HG03108 (cell line): ENCODE measurements at regions not wholly inside any gene's neighbourhood (a gene's known extent, or its start where the extent isn't known, plus 50 kb on each side); places are given as distances from the start of the nearest gene placed in this dataset.

Experiments
- ATAC-seq: cut with Tn5 transposase; IDR thresholded peaks from one replicate; pipeline ENCODE4 v1.9.1; 2021; ENCODE audit warnings: moderate library complexity; ENCODE audit not compliant: unreplicated experiment

DNA sequence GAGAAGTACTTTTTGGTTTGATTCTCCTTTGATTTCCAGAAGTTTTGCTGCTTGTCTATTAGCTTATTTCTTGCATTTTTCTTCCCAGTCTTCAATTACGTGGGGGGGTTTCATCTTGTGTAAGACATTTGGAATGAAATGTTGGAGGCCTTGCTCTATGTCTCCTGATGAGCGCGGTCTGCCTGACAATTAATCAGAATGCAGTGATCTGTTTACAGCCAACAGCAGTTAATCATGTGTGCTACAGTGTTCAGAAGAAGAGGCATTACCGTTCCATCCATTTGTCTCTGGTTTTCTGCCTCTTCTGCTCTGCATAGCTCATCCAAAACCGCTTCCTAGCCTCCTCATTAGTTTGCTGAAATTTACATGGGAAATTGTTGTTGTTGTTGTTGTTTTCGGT lies 134.4 kb upstream of the ST6GAL2 start:
- ATAC-seq: no peak

DNA sequence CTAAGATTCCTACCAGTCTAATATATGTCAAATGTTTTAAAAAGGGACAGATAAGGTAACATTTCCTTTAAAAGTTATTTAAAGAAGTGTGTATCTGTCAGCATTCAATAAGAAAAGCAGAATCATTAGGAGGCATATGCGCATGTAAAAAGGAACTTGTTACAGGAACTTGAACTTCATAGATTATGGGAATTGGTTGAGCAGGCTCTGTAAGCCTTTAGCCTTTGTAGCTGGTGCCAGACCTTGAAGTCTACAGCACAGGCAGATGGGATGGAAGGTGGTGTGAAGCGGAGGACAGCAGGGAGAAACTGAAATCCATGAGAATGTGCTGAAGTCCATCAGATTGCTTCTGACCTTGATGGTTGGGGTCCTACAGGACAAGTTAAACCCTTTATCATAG lies 138.3 kb upstream of the ST6GAL2 start:
- ATAC-seq: no peak

DNA sequence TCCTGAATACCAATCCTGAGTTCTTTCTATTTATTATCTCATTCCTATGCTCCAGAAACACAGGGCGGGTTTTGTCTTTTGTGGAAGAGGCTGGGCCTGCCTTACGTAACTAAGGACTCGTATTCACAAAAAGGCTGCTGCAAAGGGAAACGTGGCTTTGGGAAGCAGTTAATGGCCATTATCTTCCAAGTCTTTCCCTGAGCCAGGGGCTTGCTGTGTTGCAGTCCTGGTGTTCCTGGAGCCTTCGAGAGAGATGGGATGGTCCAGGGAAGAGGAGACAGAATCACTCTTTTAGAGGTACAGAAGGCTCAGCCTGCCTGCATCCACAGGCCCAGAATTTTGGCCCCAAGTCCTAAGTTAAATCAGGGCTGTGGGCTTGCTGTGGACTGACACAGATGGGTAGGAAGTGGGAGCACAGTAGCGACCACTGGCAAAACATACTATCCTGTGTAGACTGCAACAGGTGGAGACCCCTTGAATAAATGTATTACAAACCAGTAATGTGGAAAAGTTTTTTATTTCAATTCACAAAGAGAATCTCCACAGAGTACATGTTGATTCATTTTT lies 139.4 kb upstream of the ST6GAL2 start:
- ATAC-seq: no peak

DNA sequence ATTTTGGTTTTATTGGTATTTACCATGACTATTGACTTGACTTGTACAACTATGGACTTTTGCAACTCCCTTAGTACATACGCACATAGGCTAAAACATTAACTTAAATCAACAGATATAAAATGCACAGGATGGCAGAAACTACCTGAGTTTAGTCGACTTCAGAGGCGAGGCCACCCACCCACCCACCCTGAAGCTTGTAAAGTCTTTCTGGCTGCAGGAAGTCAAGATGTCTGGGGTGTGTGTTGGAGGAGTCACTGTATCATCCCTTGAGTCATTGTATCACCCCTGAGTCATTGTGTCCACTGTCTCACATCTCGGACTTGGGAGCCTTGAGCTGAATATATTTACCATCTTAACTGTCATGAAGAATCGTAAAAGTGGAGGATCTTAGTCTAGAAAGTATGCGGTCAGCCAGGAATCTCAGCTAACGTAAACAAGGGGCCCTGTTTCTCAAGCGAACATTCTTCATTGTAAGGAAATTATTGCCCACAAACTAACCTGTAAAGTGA lies 140.0 kb upstream of the ST6GAL2 start:
- ATAC-seq: no peak

DNA sequence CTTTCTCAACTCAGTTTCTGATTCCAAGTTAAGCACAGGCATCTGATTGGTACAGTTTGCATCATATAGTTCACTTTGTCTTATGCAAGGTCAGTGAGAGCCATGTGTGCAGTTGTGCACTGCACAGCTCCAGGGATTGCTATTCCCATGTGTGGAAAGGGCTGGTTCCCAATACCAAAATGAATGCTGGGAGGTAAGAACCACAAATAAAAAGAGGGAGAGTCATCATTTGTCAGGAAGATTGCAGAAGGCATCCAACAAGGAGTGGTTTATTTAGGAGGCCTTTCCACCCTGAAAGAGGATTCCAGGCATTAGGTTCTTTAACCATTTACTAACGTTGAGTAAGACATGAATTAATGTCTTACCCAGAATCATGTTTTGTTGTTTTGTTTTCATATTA lies 141.2 kb upstream of the ST6GAL2 start:
- ATAC-seq: no peak

DNA sequence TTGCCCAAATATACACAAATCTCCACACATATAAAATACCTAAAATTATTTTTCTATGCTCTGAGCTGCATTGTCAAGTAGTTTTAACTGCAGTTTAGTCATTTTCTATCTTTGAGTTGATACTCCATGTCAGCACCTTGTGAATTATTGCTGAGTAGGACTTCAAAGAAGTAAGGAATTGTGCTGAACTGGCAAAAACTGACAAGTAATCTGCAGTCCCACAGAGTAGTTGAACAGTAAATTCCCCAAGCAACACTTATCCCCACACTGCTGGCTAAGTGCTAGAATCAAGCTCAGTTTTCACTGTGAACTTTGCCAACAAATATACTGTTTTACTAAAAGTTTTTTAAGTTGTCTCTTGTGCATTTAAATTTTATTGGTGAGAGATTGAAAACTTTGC lies 141.8 kb upstream of the ST6GAL2 start:
- no peak for ATAC-seq

DNA sequence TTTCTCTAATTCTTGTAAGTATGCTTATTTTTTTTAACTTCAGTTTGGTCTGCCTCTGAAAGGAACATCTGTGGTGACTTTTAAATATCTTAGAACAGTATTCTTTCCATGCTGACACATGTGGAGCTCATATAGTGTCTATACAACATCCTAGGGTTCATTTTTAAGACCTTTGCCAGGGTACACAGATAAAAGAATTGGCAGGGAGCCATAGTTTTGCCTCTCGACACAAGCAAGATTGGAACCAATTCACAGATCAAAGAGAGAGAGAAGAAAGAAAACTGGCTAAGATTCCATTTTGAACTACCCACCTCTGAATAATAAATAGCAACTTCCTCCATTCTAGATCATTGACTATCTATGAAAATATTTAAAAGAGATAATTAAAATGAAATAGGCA lies 142.7 kb upstream of the ST6GAL2 start:
- no peak for ATAC-seq

DNA sequence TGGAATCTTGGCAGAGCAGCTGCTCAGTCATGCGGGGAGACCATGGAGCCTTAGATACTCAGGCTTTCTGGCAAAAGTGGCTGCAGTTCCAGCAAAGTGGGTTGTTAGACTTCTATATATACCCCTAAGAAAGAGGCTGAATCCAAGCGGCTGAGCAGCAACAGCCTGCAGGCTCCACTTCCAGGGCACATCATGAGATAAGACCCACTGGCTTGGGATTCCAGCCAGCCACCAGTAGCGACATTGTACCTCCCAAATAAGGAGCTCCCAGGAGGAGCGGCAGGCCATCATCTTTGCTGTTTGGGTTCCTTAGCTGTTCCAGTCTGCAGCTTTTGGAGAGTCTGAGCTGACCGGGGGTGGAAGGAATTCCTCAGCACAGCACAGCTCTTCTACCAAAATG lies 150.3 kb upstream of the ST6GAL2 start:
- no peak for ATAC-seq

DNA sequence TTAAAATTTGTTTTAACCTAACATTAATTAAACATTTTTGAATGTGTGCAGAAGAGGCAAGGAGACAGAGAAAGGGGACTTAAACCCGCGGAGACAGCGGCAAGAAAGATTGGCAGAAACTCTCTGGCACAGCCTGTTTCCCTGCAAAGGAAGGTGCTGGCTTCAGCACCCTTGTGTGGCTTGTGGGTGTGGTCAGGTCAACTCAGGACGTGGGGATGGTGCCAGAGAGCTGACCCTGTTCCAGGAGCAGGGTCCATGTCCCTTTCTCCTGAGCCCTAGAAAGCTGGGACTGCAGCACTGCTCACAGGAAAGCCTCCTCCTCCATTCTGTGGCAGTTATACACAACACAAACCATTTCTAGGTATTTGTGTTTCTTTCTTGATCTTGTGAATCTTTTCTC lies 176.2 kb upstream of the ST6GAL2 start:
- ATAC-seq: no peak

DNA sequence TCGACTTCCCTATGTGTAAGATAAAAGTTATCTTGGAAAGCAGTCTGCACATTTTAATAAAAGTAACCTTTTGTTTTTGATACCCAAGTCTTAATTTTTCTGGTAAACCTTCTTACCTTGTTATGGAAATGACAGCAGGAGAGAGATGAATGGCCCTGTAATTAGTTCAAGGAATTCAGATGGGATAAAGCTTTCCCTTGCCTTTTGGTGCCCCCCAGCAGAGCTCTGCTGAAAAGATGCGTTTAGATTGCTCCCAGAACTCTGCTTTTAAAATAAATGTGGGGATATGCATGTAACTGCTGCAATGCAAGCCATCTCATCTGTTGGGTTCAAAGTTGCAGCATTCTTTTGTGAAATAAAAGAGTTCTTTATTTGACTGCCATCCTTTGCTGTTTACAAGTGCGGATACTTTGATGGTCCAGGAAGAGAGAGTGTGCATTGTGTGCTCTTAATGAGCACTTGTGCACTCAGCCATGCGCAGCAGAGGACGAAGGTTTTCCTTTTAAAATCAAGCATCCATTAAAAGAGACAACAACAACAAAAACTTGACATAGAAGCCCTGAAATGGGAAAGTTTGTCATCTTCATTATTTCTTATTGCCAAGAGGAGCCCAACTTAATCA lies 176.7 kb upstream of the ST6GAL2 start:
- ATAC-seq: no peak

DNA sequence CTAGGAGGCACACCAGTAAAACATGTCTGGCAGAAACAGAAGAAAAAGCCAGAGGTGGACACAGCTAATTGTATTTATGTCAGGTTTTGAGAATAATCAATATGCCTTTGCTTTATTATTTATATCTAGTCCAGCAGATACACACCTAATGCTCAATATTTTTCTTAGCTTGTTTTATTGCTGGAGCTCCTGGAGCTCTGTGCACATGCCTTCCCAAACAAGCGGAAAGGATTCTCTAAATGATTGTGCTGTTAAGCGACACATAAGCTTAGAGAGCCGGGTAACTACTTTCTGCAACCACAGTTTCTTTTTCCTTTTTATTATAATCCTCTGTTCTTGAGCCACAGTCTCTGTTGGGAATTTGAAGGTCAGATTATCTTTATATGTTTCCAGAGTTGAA lies 177.3 kb upstream of the ST6GAL2 start:
- no peak for ATAC-seq

DNA sequence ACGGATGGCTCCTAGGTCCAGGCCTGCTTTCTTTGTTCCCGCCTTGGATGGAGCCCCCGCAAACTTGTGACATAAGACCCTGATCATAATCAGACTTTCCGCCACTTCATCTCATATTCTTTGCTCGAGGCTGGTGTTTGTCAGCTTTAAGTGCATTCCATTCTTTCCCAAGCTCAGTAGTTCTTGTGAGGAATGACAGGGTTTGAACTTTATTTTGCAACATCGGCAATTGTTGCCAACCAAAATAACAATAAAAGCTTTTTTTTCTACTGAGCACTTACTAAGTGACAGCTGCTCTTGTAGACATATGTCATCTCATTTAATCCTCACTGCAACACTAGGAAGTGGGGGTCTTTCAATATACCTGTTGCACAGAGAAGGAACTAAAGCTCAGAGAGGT lies 178.8 kb upstream of the ST6GAL2 start:
- ATAC-seq: no peak

DNA sequence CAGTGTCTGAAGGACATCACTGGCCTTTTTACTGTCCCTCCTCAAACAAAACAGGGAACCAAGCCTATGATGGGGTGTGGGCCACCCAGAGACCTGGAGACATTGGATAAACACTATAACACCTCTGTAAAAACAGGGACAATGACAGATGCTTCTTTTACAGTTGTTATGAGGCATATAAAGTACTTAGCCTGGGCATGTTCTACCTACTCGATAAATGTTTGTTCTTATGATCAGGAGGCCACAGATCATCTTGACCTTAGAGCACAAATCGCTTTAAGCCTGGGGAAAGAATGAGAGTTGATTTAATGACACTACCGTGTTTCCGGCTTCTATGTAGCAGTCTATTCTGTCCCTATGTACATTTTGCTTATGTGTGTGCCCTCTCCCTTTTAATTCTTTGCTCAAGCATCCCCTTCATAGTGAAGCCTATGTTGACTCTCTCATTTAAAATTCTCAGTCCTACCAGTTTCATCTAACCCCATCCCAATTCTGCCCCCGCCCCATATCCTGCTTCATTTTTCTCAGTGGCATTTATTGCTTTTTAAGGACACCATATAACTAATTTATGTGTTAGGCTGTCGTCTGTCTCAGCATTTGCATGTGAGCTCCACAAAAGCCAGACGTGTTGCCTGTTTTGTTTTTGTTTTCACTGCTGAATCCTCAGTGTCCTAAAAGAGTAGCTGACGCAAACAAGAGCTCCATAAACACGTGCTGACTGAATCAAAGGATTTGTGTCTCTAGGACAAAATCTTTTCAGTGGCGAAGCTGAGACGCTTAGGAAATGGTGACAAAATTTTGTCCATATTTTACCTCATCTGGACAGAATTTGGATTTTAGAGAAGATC lies 182.3 kb upstream of the ST6GAL2 start:
- ATAC-seq: no peak

DNA sequence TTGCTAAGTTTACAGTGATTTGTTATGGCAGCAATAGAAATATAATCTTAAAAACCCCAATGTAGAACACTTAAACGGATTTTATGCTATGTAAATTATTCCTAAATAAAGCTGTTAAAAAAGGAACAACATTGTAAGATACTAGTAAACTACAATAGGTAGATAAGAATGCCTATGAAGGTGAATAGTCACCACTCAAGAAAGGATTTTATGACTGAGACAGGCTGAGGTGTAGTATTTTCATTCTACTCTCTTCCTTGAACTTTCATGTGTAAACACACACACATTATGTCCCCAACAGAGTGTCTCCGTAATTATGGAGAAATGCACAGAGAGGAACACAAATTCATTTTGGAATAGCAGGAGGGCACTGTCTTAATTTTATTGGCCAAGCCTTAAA lies 183.9 kb upstream of the ST6GAL2 start:
- no peak for ATAC-seq

DNA sequence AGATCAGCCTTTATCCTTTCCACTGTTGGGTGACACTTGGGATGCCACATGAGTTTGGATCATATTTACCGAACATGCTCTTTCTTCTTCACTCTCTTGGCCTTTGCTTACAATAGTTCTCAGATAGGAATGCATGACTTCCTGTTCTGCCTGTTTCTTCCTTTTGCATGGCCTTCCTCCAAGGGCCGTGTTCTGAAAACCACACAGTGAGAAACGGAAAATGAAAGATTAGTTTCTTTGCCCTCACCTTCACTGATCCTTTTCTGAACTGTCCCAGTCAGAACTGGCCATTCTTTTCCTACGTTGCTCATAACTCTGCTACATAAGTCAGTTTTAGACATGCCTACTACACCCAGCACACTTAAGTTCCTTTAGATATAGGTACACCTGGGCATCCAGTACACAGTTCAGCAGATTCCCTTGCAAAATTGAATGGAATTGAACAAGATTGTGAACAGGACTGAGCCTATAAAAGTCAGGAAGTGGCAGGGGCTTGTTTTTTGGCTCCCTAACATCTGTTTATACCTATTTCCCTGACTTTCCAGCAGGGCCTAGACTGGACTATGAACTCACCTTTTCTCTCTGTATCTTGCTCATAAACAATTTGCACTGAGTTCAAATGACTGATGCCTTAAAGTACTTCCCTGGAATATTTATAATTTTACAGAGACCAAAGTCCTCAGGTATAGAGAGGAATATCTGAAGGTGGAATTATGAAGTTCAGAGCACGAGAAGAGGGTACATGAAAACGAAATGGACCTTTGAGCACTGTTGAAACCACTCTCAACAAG lies 186.4 kb upstream of the ST6GAL2 start:
- no peak for ATAC-seq

DNA sequence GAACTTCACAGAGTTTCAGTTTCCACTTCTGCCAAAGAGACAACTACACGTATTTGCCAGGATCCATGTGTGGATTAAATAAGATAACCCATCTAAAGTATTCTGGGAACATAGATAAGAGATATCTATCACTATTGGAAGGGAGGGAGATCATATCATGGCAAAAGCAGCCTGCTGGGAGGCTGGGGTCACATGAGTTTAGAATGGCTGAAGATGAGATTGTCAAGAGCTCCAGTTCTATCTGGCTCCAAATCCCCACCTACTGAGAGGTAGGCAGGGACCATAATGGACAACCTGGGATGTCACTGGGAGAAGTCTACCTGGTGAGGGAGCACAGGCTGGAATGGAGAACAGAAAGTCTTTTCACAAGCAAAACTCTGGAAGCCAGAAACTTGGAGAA lies 192.6 kb upstream of the ST6GAL2 start:
- no peak for ATAC-seq

DNA sequence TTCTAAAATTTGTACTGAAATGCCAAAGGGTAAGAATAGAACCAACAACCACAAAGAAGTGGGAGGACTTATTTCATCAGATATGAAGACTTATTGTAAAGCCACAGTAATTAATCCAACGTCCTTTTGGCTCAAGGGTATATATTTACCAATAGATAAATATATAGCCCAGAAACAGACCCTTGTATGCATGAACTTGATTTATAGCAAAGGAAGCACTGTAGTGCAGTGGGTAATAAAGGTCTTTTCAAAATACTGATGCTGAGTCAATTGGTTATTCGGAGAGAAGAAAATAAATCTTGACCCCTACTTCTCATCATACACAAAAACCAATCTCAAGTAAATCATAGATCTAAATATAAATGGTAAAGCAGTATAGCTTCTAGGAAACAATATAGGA lies 200.5 kb upstream of the ST6GAL2 start:
- no peak for ATAC-seq

DNA sequence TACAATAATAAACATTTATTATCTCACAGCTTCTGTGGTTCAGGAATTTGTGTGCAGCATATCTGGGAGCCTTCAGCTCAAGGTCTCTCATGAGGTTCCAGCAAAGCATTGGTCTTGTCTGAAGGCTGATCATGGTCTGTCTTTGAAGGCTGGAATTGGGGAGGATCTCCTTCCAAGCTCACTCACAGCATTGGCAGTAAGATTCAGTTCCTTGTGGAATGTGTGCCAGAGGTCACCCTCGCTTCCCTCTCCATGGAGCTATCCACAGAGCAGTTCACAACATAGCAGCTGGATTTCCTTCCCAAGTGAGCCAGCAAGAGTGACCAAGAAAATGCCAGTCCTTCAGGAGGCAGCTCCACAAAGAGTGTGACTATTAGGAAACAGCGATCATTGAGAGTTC lies 202.2 kb upstream of the ST6GAL2 start:
- ATAC-seq: no peak

DNA sequence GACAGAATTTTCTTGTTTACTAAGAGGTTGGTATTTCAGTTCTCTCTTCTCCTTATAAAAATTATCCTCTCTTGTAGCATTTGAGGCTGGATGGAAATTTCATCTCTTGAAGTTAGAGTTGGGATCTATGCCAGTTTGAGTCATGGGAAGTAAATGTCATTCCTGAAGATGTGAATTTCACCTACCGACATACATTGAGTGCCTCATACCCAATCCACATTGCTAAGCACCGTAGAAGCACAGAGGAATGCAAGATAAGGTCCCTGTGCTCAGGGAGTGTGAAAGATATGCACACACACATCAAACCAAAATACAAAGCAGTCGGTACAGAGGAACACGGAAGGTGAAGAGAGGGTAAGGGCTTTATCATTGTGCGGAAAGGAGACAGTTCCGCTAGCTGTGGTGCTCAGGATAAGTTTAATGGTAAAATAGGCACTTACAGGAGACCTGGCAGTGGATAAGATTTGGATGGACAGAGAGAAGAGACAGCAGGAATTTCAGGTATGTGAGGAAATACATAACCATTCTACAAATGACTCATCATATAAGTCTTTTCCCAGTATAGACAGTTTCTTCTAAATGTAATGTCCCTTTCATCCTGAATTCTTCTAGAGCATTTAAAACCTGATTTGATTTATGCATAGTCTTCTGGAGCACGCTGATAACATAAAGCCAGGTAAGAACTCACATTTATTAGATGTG lies 205.3 kb upstream of the ST6GAL2 start:
- ATAC-seq: no peak

DNA sequence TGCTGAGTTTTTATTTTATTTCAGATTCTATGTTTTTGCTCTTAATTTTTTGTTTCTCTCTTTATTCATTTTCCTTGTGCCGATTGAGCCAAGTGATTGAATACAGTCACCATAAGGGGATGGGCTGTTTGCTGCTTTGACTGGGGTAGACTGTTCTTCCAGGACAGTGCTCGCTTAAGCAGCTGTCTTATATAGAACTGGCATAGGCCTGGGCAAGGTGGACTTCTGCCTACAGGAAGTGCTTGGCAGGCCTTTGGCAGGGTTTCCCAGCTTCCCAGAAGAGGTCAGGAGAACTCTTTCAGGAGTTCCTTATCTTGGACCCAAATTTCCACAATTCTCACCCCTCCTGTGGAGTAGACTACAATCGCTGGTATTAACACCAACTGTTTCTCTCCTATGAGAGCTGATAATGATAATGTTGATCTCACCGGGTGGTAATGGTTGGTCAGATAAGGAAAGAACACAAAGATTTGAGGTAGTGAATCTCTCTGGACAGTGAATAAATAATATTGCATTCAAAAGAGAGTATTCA lies 207.5 kb upstream of the ST6GAL2 start:
- no peak for ATAC-seq
